HepG2 (cell line): ENCODE measurements at regions not wholly inside any gene's neighbourhood (a gene's known extent, or its start where the extent isn't known, plus 50 kb on each side); places are given as distances from the start of the nearest gene placed in this dataset.

Experiments
- GLI4 ChIP-seq: sonication (generic); formaldehyde crosslinking; IDR thresholded peaks from 2 replicates; pipeline ENCODE4 v1.5.1; 2020; ENCODE audit warnings: missing genetic modification reagents, mild to moderate bottlenecking, moderate library complexity, borderline replicate concordance
- KAT8 ChIP-seq: IDR thresholded peaks from 2 replicates; pipeline ENCODE4 v1.6.1; 2016; ENCODE audit warnings: missing genetic modification reagents, missing compliant biosample characterization
- MTA1 ChIP-seq: sonication (generic); formaldehyde crosslinking; IDR thresholded peaks from 2 replicates; pipeline ENCODE4 v1.4.0; 2020; ENCODE audit warnings: missing genetic modification reagents, mild to moderate bottlenecking, borderline replicate concordance
- RAD21 ChIP-seq: fragments of 450-650 bp; formaldehyde crosslinking; IDR thresholded peaks from 2 replicates; pipeline ENCODE4 v1.5.0; 2020; ENCODE audit warnings: mild to moderate bottlenecking
- SMC3 ChIP-seq: IDR thresholded peaks from 2 replicates; pipeline ENCODE4 v1.6.1; 2011; ENCODE audit warnings: low read length, improper control_type of control experiment
- ZNF143 ChIP-seq: sonication (generic); formaldehyde crosslinking; IDR thresholded peaks from 2 replicates; pipeline ENCODE4 v1.4.0; 2020; ENCODE audit warnings: missing genetic modification reagents

- TF ChIP-seq RAD21 (CRISPR knock-in tag): no peak
- no peak for TF ChIP-seq MTA1 (CRISPR knock-in tag)
- no peak for TF ChIP-seq KAT8 (CRISPR knock-in tag)
- TF ChIP-seq ZNF143 (CRISPR knock-in tag): no peak
- no peak for TF ChIP-seq SMC3
- TF ChIP-seq GLI4 (CRISPR knock-in tag): no peak
Measured at GRCh38 chr1:87719658-87720057, 391.0 kb downstream of the LMO4 start.
